ENCODE measurements at regions not wholly inside any gene's neighbourhood (a gene's known extent, or its start where the extent isn't known, plus 50 kb on each side); places are given as distances from the start of the nearest gene placed in this dataset.

- CTCF ChIA-PET, result interaction anchor here (1.3 kb wide), 1 partner anchor 34 kb away, joined by 3 read pairs; no protein-coding TSS in a partner anchor
- no peaks in the 10 kb centered on the region for H3K9me1 ChIP-seq (replicated peaks; ENCODE audit: control insufficient read depth, extremely low read depth, insufficient read depth, low read length)
- no peak overlapping the region for H3K9ac ChIP-seq (replicated peaks; ENCODE audit: extremely low read depth, insufficient read depth, low read length)
- H3K79me2 ChIP-seq (ENCODE audit: control insufficient read depth, insufficient read depth, low read length), result no peaks in the 10 kb centered on the region
- H3K27ac ChIP-seq (ENCODE audit: insufficient read depth, low read depth, low read length), result no peak overlapping the region
- H3K36me3 ChIP-seq (ENCODE audit: control insufficient read depth in 2 of 2, extremely low read depth in 1 of 2, insufficient read depth in 2 of 2, low read length in 2 of 2), result no peaks in the 10 kb centered on the region
- H3K4me2 ChIP-seq (ENCODE audit: insufficient read depth, low read length), result no peak overlapping the region
- H4K20me1 ChIP-seq (replicated peaks; ENCODE audit: control insufficient read depth, extremely low read depth, insufficient read depth, low read length), result no peaks in the 10 kb centered on the region
- dilution Hi-C loops (cut with MboI; ENCODE audit: extremely low pct_ligation_motif_present, low sequenced_read_pairs), result no loop called here
- DNase-seq (ENCODE audit: low read depth, low spot score) (no peak), FAIRE-seq (no peak)
- H3K9me3 ChIP-seq (replicated peaks; ENCODE audit: control insufficient read depth, insufficient read depth, low read length), result no peaks in the 10 kb centered on the region
- no peak overlapping the region for H3K4me3 ChIP-seq (replicated peaks in 1 of 3; ENCODE audit: insufficient read depth in 1 of 3, low read depth in 1 of 3, low read length in 3 of 3)
- POLR2A ChIA-PET, result no interaction called here
- intact Hi-C loops (cut with micrococcal nuclease), result no loop called here
- H3K27me3 ChIP-seq (ENCODE audit: control insufficient read depth in 2 of 2, insufficient read depth in 2 of 2, low read length in 2 of 2), result no peaks in the 10 kb centered on the region
- BruUV-seq (replicated peaks), result no TSS peak
- H2AFZ ChIP-seq (ENCODE audit: low read depth, low read length), result no peak overlapping the region
- TF ChIP-seq CTCF (IDR thresholded peaks at IDR 0.05; ENCODE audit: extremely low read depth in 1 of 2, insufficient read depth in 1 of 2, low read depth in 1 of 2, low read length in 2 of 2) (no peak), JUN (IDR thresholded peaks at IDR 0.05; ENCODE audit: borderline replicate concordance, insufficient read depth, insufficient read length, low read depth) (no peak), GATA2 (IDR thresholded peaks at IDR 0.05; ENCODE audit: insufficient read depth, insufficient read length, low read depth, low read length) (no peak), POLR2AphosphoS5 (IDR thresholded peaks at IDR 0.05; ENCODE audit: insufficient read depth, low read depth, low read length) (no peak), MAX (IDR thresholded peaks at IDR 0.05; ENCODE audit: insufficient read depth, insufficient read length) (no peak), EZH2 (IDR thresholded peaks at IDR 0.05; ENCODE audit: borderline replicate concordance, low read depth, low read length, severe bottlenecking) (no peak), POLR2A (IDR thresholded peaks at IDR 0.05; ENCODE audit: low read depth, low read length) (no peak), MYC (IDR thresholded peaks at IDR 0.05; ENCODE audit: low read depth, low read length) (no peak), FOS (IDR thresholded peaks at IDR 0.05; ENCODE audit: borderline replicate concordance, insufficient read depth, low read length) (no peak)
- H3K4me1 ChIP-seq (ENCODE audit: control insufficient read depth, extremely low read depth, insufficient read depth, low read length), result no peaks in the 10 kb centered on the region
Observed at GRCh38 chr2:155332016-155332415, 633.5 kb downstream of the KCNJ3 start.
